Liver (tissue), 8 donors: ENCODE measurements at regions not wholly inside any gene's neighbourhood (a gene's known extent, or its start where the extent isn't known, plus 50 kb on each side); places are given as distances from the start of the nearest gene placed in this dataset.

Experiments
- DNase-seq: peaks from one replicate; pipeline ENCODE4 v3.0.0-alpha.2; 2017; ENCODE audit warnings: low spot score
- H3K27ac ChIP-seq, 2 donors: one replicate each; pipeline ENCODE4 v1.7.0; 2013; ENCODE audit warnings: inconsistent platforms in 2 of 2, low read length in 2 of 2, control low read depth in 1 of 2, low read depth in 1 of 2, mild to moderate bottlenecking in 1 of 2
- H3K27me3 ChIP-seq, 4 donors: one replicate each; pipeline versions ENCODE4 v1.6.1 to v1.7.0; 2013; ENCODE audit warnings: low read length in 3 of 4, inconsistent platforms in 1 of 4, mild to moderate bottlenecking in 1 of 4, moderate library complexity in 1 of 4; ENCODE audit not compliant: control insufficient read depth in 4 of 4, insufficient read depth in 4 of 4
- H3K36me3 ChIP-seq, 4 donors: one replicate each; pipeline versions ENCODE4 v1.6.1 to v1.7.0; 2013; ENCODE audit warnings: low read length in 3 of 4, mild to moderate bottlenecking in 3 of 4, low read depth in 1 of 4, moderate library complexity in 1 of 4; ENCODE audit not compliant: control insufficient read depth in 4 of 4, insufficient read depth in 3 of 4
- H3K4me1 ChIP-seq, 4 donors: one replicate each; pipeline versions ENCODE4 v1.6.1 to v1.7.0; 2013; ENCODE audit warnings: low read length in 3 of 4, mild to moderate bottlenecking in 3 of 4, moderate library complexity in 1 of 4; ENCODE audit not compliant: control insufficient read depth in 4 of 4, insufficient read depth in 4 of 4
- H3K4me3 ChIP-seq, 3 donors: one replicate each; pipeline versions ENCODE4 v1.6.1 to v1.7.0; 2013; ENCODE audit warnings: low read length in 3 of 3, control low read depth in 1 of 3, low read depth in 1 of 3, mild to moderate bottlenecking in 1 of 3
- H3K9ac ChIP-seq, 2 donors: one replicate each; pipeline ENCODE4 v1.7.0; 2013; ENCODE audit warnings: low read length in 2 of 2, mild to moderate bottlenecking in 2 of 2, moderate library complexity in 2 of 2, control low read depth in 1 of 2, low read depth in 1 of 2
- H3K9me3 ChIP-seq, 4 donors: one replicate each; pipeline versions ENCODE4 v1.6.1 to v1.7.0; 2013; ENCODE audit warnings: low read length in 3 of 4; ENCODE audit not compliant: control insufficient read depth in 4 of 4
- CTCF ChIP-seq: fragments of 150-350 bp; IDR thresholded peaks from 2 replicates; pipeline ENCODE4 v1.5.1; 2017; ENCODE audit warnings: improper control_type of control experiment, low read depth, low read length; ENCODE audit not compliant: missing input control
- EGR1 ChIP-seq, 2 donors: IDR thresholded peaks; 2 replicates each; pipeline ENCODE4 v1.6.1; 2016 to 2018; ENCODE audit warnings: antibody characterized with exemption in 2 of 2, low read depth in 2 of 2
- FOXA1 ChIP-seq: IDR thresholded peaks from 2 replicates; pipeline ENCODE4 v1.6.1; 2016; ENCODE audit warnings: antibody characterized with exemption
- FOXA2 ChIP-seq: IDR thresholded peaks from 2 replicates; pipeline ENCODE4 v1.6.1; 2016; ENCODE audit warnings: antibody characterized with exemption
- GABPA ChIP-seq, 2 donors: IDR thresholded peaks in 1 of 2; conservative IDR thresholded peaks in 1 of 2; 2 replicates each; pipeline ENCODE4 v1.6.1; 2016; ENCODE audit warnings: antibody characterized with exemption in 2 of 2, mild to moderate bottlenecking in 1 of 2, moderate library complexity in 1 of 2
- HNF4A ChIP-seq, 2 donors: conservative IDR thresholded peaks; 2 replicates each; pipeline ENCODE4 v1.6.1; 2016; ENCODE audit warnings: antibody characterized with exemption in 2 of 2, mild to moderate bottlenecking in 2 of 2
- HNF4G ChIP-seq: IDR thresholded peaks from 2 replicates; pipeline ENCODE4 v1.6.1; 2016; ENCODE audit warnings: antibody characterized with exemption
- JUND ChIP-seq, 2 donors: IDR thresholded peaks; 2 replicates each; pipeline ENCODE4 v1.6.1; 2016; ENCODE audit warnings: antibody characterized with exemption in 2 of 2
- NR2F2 ChIP-seq: IDR thresholded peaks from 2 replicates; pipeline ENCODE4 v1.6.1; 2016; ENCODE audit warnings: antibody characterized with exemption
- RAD21 ChIP-seq, 2 donors: IDR thresholded peaks; 2 replicates each; pipeline ENCODE4 v1.6.1; 2016; ENCODE audit warnings: antibody characterized with exemption in 2 of 2, mild to moderate bottlenecking in 2 of 2
- REST ChIP-seq: IDR thresholded peaks from 2 replicates; pipeline ENCODE4 v1.6.1; 2016; ENCODE audit warnings: antibody characterized with exemption, mild to moderate bottlenecking
- RXRA ChIP-seq, 2 donors: IDR thresholded peaks; 2 replicates each; pipeline ENCODE4 v1.6.1; 2017 to 2018; ENCODE audit warnings: antibody characterized with exemption in 2 of 2, mild to moderate bottlenecking in 1 of 2
- SP1 ChIP-seq: IDR thresholded peaks from 2 replicates; pipeline ENCODE4 v1.6.1; 2018; ENCODE audit warnings: antibody characterized with exemption, mild to moderate bottlenecking
- YY1 ChIP-seq: IDR thresholded peaks from 2 replicates; pipeline ENCODE4 v1.6.1; 2016; ENCODE audit warnings: antibody characterized with exemption, mild to moderate bottlenecking
- ZBTB33 ChIP-seq: IDR thresholded peaks from 2 replicates; pipeline ENCODE4 v1.6.1; 2016; ENCODE audit warnings: antibody characterized with exemption
- WGBS: extraction: QIAGEN DNeasy Blood & Tissue Kit; methylation state at CpG from one replicate; pipeline ENCODE4 v1.1.7; 2013; 5-methylcytosine and 5-hydroxymethylcytosine counted together
- donor health status: healthy.
- donor health status: healthy.
- donor health status: healthy.
- donor health status: healthy.
- donor health status: healthy.

GRCh38 chr5:83866181-83866580 lies 145.5 kb upstream of the HAPLN1 start:
- DNase-seq, result no peak
- Histone ChIP-seq H3K27ac (no peak overlapping the region), H3K4me3 (no peak overlapping the region), H3K36me3 (no peaks in the 10 kb centered on the region), H3K4me1 (no peaks in the 10 kb centered on the region), H3K9me3 (no peaks in the 10 kb centered on the region), H3K9ac (no peak overlapping the region), H3K27me3 (no peaks in the 10 kb centered on the region)
- TF ChIP-seq GABPA (IDR thresholded peaks at IDR 0.05 in 1 of 2, conservative IDR thresholded peaks at IDR 0.05 in 1 of 2), result no peak
- no peak for TF ChIP-seq YY1
- TF ChIP-seq HNF4G, result no peak
- no peak for TF ChIP-seq EGR1 (IDR thresholded peaks at IDR 0.05; ENCODE audit: low read depth in 2 of 2)
- TF ChIP-seq RXRA (IDR thresholded peaks at IDR 0.05), result no peak
- TF ChIP-seq NR2F2, result no peak
- no peak for TF ChIP-seq FOXA2
- TF ChIP-seq FOXA1, result no peak
- no peak for TF ChIP-seq HNF4A (conservative IDR thresholded peaks at IDR 0.05)
- TF ChIP-seq SP1, result no peak

- DNase-seq, result no peak
- Histone ChIP-seq H3K36me3 (no peaks in the 10 kb centered on the region), H3K4me1 (no peaks in the 10 kb centered on the region), H3K4me3 (no peak overlapping the region), H3K27ac (no peak overlapping the region), H3K9ac (no peak overlapping the region), H3K27me3 (no peaks in the 10 kb centered on the region), H3K9me3 (no peaks in the 10 kb centered on the region)
- WGBS, result 71% methylated on average over 1 of the region's 1 CpG
- TF ChIP-seq NR2F2, result no peak
These were observed 144.9 kb upstream of the HAPLN1 start for GRCh38 chr5:83865579-83865978.

- no peaks in the 10 kb centered on the region for H3K4me1 ChIP-seq
- H3K9me3 ChIP-seq, result no peaks in the 10 kb centered on the region
- no peak overlapping the region for H3K4me3 ChIP-seq
- H3K36me3 ChIP-seq, result no peaks in the 10 kb centered on the region
- no peak overlapping the region for H3K9ac ChIP-seq
- DNase-seq, result no peak
- H3K27ac ChIP-seq, result no peak overlapping the region
- 63% methylated on average over 1 of the region's 1 CpG for WGBS
- no peak for TF ChIP-seq FOXA2
- no peak for TF ChIP-seq CTCF
- no peak for TF ChIP-seq YY1
- no peak for TF ChIP-seq SP1
- TF ChIP-seq REST, result no peak
- no peak for TF ChIP-seq RXRA (IDR thresholded peaks at IDR 0.05)
- no peak for TF ChIP-seq JUND (IDR thresholded peaks at IDR 0.05)
- no peak for TF ChIP-seq ZBTB33
- no peak for TF ChIP-seq GABPA (IDR thresholded peaks at IDR 0.05 in 1 of 2, conservative IDR thresholded peaks at IDR 0.05 in 1 of 2)
- TF ChIP-seq EGR1 (IDR thresholded peaks at IDR 0.05; ENCODE audit: low read depth in 2 of 2), result no peak
- no peak for TF ChIP-seq RAD21 (IDR thresholded peaks at IDR 0.05)
- H3K27me3 ChIP-seq, result no peaks in the 10 kb centered on the region
These were observed 144.0 kb upstream of the HAPLN1 start for GRCh38 chr5:83864652-83865051.
